ENCODE measurements at regions not wholly inside any gene's neighbourhood (a gene's known extent, or its start where the extent isn't known, plus 50 kb on each side); places are given as distances from the start of the nearest gene placed in this dataset.

GRCh38 chr14:71328183-71328582, 420.9 kb downstream of the PCNX1 start:
- Mint-ChIP-seq H3K36me3 (ENCODE audit: low read depth) (peaks cover 25% of the 10 kb centered on the region), H3K4me3 (peak overlapping the region; percentile 15), H3K27ac (peak overlapping the region; percentile 28), H3K4me1 (ENCODE audit: low read depth) (peaks cover 65% of the 10 kb centered on the region), H3K27me3 (ENCODE audit: low read depth) (no peaks in the 10 kb centered on the region), H3K9me3 (no peaks in the 10 kb centered on the region)

- H3K36me3 Mint-ChIP-seq (ENCODE audit: low read depth) = peaks cover 31% of the 10 kb centered on the region
Measured at GRCh38 chr14:71328954-71329353, 421.7 kb downstream of the PCNX1 start.

GRCh38 chr14:71331403-71331802, 424.1 kb downstream of the PCNX1 start:
- Mint-ChIP-seq H3K4me1 (ENCODE audit: low read depth) (peaks cover 47% of the 10 kb centered on the region), H3K27me3 (ENCODE audit: low read depth) (no peaks in the 10 kb centered on the region), H3K9me3 (peaks cover 3% of the 10 kb centered on the region), H3K27ac (no peak overlapping the region), H3K36me3 (ENCODE audit: low read depth) (peaks cover 43% of the 10 kb centered on the region), H3K4me3 (no peak overlapping the region)

More at GRCh38 chr14:71328954-71329353, 421.7 kb downstream of the PCNX1 start:
- no peak overlapping the region for H3K4me3 Mint-ChIP-seq
- H3K9me3 Mint-ChIP-seq = no peaks in the 10 kb centered on the region
- H3K4me1 Mint-ChIP-seq (ENCODE audit: low read depth) = peaks cover 66% of the 10 kb centered on the region
- no peak overlapping the region for H3K27ac Mint-ChIP-seq
- H3K27me3 Mint-ChIP-seq (ENCODE audit: low read depth) = no peaks in the 10 kb centered on the region

GRCh38 chr14:71332476-71332875, 425.2 kb downstream of the PCNX1 start:
- Mint-ChIP-seq H3K27ac (no peak overlapping the region), H3K9me3 (peaks cover 10% of the 10 kb centered on the region), H3K27me3 (ENCODE audit: low read depth) (no peaks in the 10 kb centered on the region), H3K4me1 (ENCODE audit: low read depth) (peaks cover 49% of the 10 kb centered on the region), H3K36me3 (ENCODE audit: low read depth) (peaks cover 51% of the 10 kb centered on the region), H3K4me3 (no peak overlapping the region)

- H3K9me3 Mint-ChIP-seq = peaks cover 10% of the 10 kb centered on the region
- no peak overlapping the region for H3K4me3 Mint-ChIP-seq
- no peak overlapping the region for H3K27ac Mint-ChIP-seq
- H3K4me1 Mint-ChIP-seq (ENCODE audit: low read depth) = peaks cover 36% of the 10 kb centered on the region
- peaks cover 50% of the 10 kb centered on the region for H3K36me3 Mint-ChIP-seq (ENCODE audit: low read depth)
- H3K27me3 Mint-ChIP-seq (ENCODE audit: low read depth) = no peaks in the 10 kb centered on the region
Measured at GRCh38 chr14:71333705-71334104, 426.4 kb downstream of the PCNX1 start.

GRCh38 chr14:71336489-71337192, 429.4 kb downstream of the PCNX1 start:
- Mint-ChIP-seq H3K36me3 (ENCODE audit: low read depth) (peaks cover 36% of the 10 kb centered on the region), H3K27ac (no peak overlapping the region), H3K4me3 (no peak overlapping the region), H3K9me3 (peaks cover 10% of the 10 kb centered on the region), H3K4me1 (ENCODE audit: low read depth) (peaks cover 31% of the 10 kb centered on the region), H3K27me3 (ENCODE audit: low read depth) (no peaks in the 10 kb centered on the region)

GRCh38 chr14:71338153-71338552, 430.9 kb downstream of the PCNX1 start:
- H3K36me3 Mint-ChIP-seq (ENCODE audit: low read depth) = peaks cover 34% of the 10 kb centered on the region
- H3K27ac Mint-ChIP-seq = no peak overlapping the region

GRCh38 chr14:71339650-71340415, 432.6 kb downstream of the PCNX1 start:
- H3K27ac Mint-ChIP-seq = no peak overlapping the region
- no peaks in the 10 kb centered on the region for H3K27me3 Mint-ChIP-seq (ENCODE audit: low read depth)
- peaks cover 10% of the 10 kb centered on the region for H3K9me3 Mint-ChIP-seq
- no peak overlapping the region for H3K4me3 Mint-ChIP-seq
- H3K36me3 Mint-ChIP-seq (ENCODE audit: low read depth) = peaks cover 25% of the 10 kb centered on the region
- H3K4me1 Mint-ChIP-seq (ENCODE audit: low read depth) = peaks cover 21% of the 10 kb centered on the region

More at GRCh38 chr14:71338153-71338552, 430.9 kb downstream of the PCNX1 start:
- Mint-ChIP-seq H3K4me3 (no peak overlapping the region), H3K4me1 (ENCODE audit: low read depth) (peaks cover 29% of the 10 kb centered on the region), H3K9me3 (peaks cover 10% of the 10 kb centered on the region), H3K27me3 (ENCODE audit: low read depth) (no peaks in the 10 kb centered on the region)

GRCh38 chr14:71341156-71341555, 433.9 kb downstream of the PCNX1 start:
- peaks cover 7% of the 10 kb centered on the region for H3K9me3 Mint-ChIP-seq
- no peak overlapping the region for H3K27ac Mint-ChIP-seq
- no peak overlapping the region for H3K4me3 Mint-ChIP-seq
- H3K36me3 Mint-ChIP-seq (ENCODE audit: low read depth) = peaks cover 22% of the 10 kb centered on the region
- peaks cover 21% of the 10 kb centered on the region for H3K4me1 Mint-ChIP-seq (ENCODE audit: low read depth)
- no peaks in the 10 kb centered on the region for H3K27me3 Mint-ChIP-seq (ENCODE audit: low read depth)

GRCh38 chr14:71343724-71344123, 436.5 kb downstream of the PCNX1 start:
- H3K36me3 Mint-ChIP-seq (ENCODE audit: low read depth) = peaks cover 12% of the 10 kb centered on the region
- H3K27me3 Mint-ChIP-seq (ENCODE audit: low read depth) = no peaks in the 10 kb centered on the region
- no peak overlapping the region for H3K4me3 Mint-ChIP-seq
- no peaks in the 10 kb centered on the region for H3K9me3 Mint-ChIP-seq
- H3K4me1 Mint-ChIP-seq (ENCODE audit: low read depth) = peaks cover 22% of the 10 kb centered on the region
- no peak overlapping the region for H3K27ac Mint-ChIP-seq

GRCh38 chr14:71344506-71344905, 437.2 kb downstream of the PCNX1 start:
- H3K27me3 Mint-ChIP-seq (ENCODE audit: low read depth) = no peaks in the 10 kb centered on the region

GRCh38 chr14:71346685-71347084, 439.4 kb downstream of the PCNX1 start:
- H3K27me3 Mint-ChIP-seq (ENCODE audit: low read depth) = no peaks in the 10 kb centered on the region
- H3K4me3 Mint-ChIP-seq = no peak overlapping the region
- H3K36me3 Mint-ChIP-seq (ENCODE audit: low read depth) = peaks cover 27% of the 10 kb centered on the region
- peaks cover 18% of the 10 kb centered on the region for H3K4me1 Mint-ChIP-seq (ENCODE audit: low read depth)
- no peak overlapping the region for H3K27ac Mint-ChIP-seq
- peaks cover under 1% of the 10 kb centered on the region for H3K9me3 Mint-ChIP-seq

More at GRCh38 chr14:71344506-71344905, 437.2 kb downstream of the PCNX1 start:
- H3K4me1 Mint-ChIP-seq (ENCODE audit: low read depth) = peaks cover 26% of the 10 kb centered on the region
- H3K9me3 Mint-ChIP-seq = no peaks in the 10 kb centered on the region
- H3K27ac Mint-ChIP-seq = no peak overlapping the region
- H3K4me3 Mint-ChIP-seq = no peak overlapping the region
- peaks cover 16% of the 10 kb centered on the region for H3K36me3 Mint-ChIP-seq (ENCODE audit: low read depth)

- peaks cover 15% of the 10 kb centered on the region for H3K4me1 Mint-ChIP-seq (ENCODE audit: low read depth)
- no peaks in the 10 kb centered on the region for H3K27me3 Mint-ChIP-seq (ENCODE audit: low read depth)
- H3K9me3 Mint-ChIP-seq = peaks cover 4% of the 10 kb centered on the region
- H3K4me3 Mint-ChIP-seq = no peak overlapping the region
- peaks cover 38% of the 10 kb centered on the region for H3K36me3 Mint-ChIP-seq (ENCODE audit: low read depth)
- H3K27ac Mint-ChIP-seq = no peak overlapping the region
Measured at GRCh38 chr14:71348394-71348793, 441.1 kb downstream of the PCNX1 start.

GRCh38 chr14:71348817-71349216, 441.6 kb downstream of the PCNX1 start:
- Mint-ChIP-seq H3K36me3 (ENCODE audit: low read depth) (peaks cover 41% of the 10 kb centered on the region), H3K27ac (no peak overlapping the region), H3K4me1 (ENCODE audit: low read depth) (peaks cover 15% of the 10 kb centered on the region), H3K4me3 (no peak overlapping the region), H3K27me3 (ENCODE audit: low read depth) (no peaks in the 10 kb centered on the region), H3K9me3 (peaks cover 4% of the 10 kb centered on the region)

GRCh38 chr14:71354142-71354541, 446.9 kb downstream of the PCNX1 start:
- no peak overlapping the region for H3K4me3 Mint-ChIP-seq
- H3K9me3 Mint-ChIP-seq = peaks cover 14% of the 10 kb centered on the region
- H3K4me1 Mint-ChIP-seq (ENCODE audit: low read depth) = peaks cover 20% of the 10 kb centered on the region
- H3K36me3 Mint-ChIP-seq (ENCODE audit: low read depth) = peaks cover 43% of the 10 kb centered on the region
- no peaks in the 10 kb centered on the region for H3K27me3 Mint-ChIP-seq (ENCODE audit: low read depth)
- no peak overlapping the region for H3K27ac Mint-ChIP-seq
